Heart left ventricle (tissue), 13 donors: ENCODE measurements at regions not wholly inside any gene's neighbourhood (a gene's known extent, or its start where the extent isn't known, plus 50 kb on each side); places are given as distances from the start of the nearest gene placed in this dataset.

Experiments
- POLR2A ChIP-seq, 2 donors: fragments of 450-650 bp; IDR thresholded peaks; one replicate each; pipeline ENCODE4 v1.6.1; 2017; ENCODE audit warnings: antibody characterized with exemption in 2 of 2, mild to moderate bottlenecking in 2 of 2, moderate library complexity in 2 of 2
- TF ChIP-seq, protein P1 (sequence below), 12 donors: fragments of 200-600 bp; sonication (generic) in 4 of 12; IDR thresholded peaks; one replicate each; pipeline versions ENCODE4 v1.5.0 to v1.8.0; 2018 to 2022; ENCODE audit warnings: antibody characterized with exemption in 12 of 12, mild to moderate bottlenecking in 5 of 12
- donor health status: ischemic (EF 13 %, LVEDD 7.1; RV severe dilation, severe dysfunction).
- donor health status: DM: no; HTN: yes; CAD: no.
- donor health status: DM: no; HTN: no; CAD: no.
- donor health status: ischemic (EF 25% LVEDD 6.9; RV normal size, moderate dysfunction).
- donor health status: ischemic (EF 25% LVEDD 5.7; RV mildly dilated, moderate dysfunction).
- donor health status: ischemic (EF 35%, LVEDD 5.7; RV mildly dilated, moderate dysfunction).
- donor health status: nonischemic (EF 11% LVEDD 7.7; RV severe dilation, severe dysfunction).
- donor health status: DM: yes; HTN: yes; CAD: no.
- donor health status: PGD.
- donor health status: ischemic (EF 29% LVEDD 5.4; RV normal size, mild dysfunction).
- donor health status: nonischemic (EF 23%, LVEDD 6.1; RV moderate dilation, normal function).

DNA sequence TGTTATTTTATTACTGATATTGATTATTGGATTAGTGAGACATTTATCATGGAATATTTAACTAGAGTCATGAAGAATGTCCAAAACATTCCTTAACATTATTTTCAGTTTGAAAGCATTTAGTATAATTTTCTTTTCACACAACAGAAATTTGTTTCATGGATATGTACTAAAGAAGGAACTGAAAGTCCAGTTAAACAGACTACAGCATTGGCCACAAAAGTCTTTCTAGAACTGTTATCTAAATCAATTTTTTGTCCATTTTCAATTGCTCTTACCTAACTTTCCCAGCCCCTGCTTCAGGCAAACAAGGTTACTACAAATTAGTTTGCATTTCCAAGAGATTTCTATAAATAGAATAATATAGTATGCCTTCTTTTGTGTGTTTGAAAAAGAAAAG is 1018.0 kb upstream of the PCDH20 start:
- TF ChIP-seq, protein P1, sequence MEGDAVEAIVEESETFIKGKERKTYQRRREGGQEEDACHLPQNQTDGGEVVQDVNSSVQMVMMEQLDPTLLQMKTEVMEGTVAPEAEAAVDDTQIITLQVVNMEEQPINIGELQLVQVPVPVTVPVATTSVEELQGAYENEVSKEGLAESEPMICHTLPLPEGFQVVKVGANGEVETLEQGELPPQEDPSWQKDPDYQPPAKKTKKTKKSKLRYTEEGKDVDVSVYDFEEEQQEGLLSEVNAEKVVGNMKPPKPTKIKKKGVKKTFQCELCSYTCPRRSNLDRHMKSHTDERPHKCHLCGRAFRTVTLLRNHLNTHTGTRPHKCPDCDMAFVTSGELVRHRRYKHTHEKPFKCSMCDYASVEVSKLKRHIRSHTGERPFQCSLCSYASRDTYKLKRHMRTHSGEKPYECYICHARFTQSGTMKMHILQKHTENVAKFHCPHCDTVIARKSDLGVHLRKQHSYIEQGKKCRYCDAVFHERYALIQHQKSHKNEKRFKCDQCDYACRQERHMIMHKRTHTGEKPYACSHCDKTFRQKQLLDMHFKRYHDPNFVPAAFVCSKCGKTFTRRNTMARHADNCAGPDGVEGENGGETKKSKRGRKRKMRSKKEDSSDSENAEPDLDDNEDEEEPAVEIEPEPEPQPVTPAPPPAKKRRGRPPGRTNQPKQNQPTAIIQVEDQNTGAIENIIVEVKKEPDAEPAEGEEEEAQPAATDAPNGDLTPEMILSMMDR (IDR thresholded peaks at IDR 0.05): no peak
- no peak for TF ChIP-seq POLR2A (IDR thresholded peaks at IDR 0.05)
